HG02763 (cell line): ENCODE measurements at regions not wholly inside any gene's neighbourhood (a gene's known extent, or its start where the extent isn't known, plus 50 kb on each side); places are given as distances from the start of the nearest gene placed in this dataset.

Source experiments
- ATAC-seq: cut with Tn5 transposase; IDR thresholded peaks from one replicate; pipeline ENCODE4 v1.9.1; 2021; ENCODE audit warnings: mild to moderate bottlenecking, moderate library complexity; ENCODE audit not compliant: unreplicated experiment

DNA sequence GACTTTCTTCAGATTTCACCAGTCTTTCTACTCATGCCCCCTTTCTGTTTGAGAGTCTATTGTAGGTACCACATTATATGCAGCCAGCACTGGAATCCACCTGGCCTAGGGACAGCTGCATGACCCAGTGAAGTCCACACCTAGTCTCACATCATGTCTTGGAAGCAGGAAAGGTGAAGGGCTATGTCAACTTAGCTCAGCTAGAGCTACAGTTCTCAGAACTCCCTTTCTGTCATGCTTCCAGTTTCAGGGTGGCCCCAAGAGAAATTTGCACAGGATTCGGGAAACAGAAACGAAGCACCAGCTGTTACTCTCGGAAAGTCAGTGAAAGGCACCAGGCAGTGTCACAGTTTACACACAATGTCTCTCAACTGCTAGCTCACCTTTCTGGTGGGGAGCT is 51.6 kb upstream of the NLRP1 start:
- ATAC-seq, result no peak

DNA sequence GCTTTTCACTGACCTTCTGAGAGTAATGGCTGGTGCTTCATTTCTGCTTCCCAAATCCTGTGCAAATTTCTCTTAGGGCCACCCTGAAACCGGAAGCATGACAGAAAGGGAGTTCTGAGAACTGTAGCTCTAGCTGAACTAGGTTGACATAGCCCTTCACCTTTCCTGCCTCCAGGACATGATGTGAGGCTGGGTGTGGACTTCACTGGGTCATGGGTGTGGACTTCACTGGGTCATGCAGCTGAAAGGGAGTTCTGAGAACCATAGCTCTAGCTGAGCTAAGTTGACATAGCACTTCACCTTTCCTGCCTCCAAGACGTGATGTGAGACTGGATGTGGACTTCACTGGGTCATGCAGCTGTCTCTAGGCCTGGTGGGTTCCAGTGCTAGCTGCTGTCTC is 54.3 kb upstream of the NLRP1 start:
- ATAC-seq, result no peak

DNA sequence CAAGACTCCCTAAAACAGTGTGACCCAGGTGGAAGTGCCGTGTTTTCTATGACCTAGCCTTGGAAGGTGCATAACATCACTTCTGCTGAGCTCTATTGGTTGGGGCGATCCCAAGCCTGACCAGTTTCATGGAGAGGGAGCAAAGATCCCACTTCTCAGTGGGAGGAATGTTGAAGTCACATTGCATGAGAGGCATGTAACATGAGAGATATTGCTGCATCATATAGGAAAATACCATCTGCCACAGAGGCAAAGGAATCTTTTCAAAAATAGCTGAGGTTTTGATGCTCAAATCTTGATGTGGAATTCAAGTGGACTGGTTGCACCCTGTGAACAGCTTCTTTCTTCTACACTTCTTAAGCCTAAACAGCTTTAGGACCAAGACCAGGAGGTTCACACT is 56.4 kb upstream of the NLRP1 start:
- ATAC-seq, result no peak

DNA sequence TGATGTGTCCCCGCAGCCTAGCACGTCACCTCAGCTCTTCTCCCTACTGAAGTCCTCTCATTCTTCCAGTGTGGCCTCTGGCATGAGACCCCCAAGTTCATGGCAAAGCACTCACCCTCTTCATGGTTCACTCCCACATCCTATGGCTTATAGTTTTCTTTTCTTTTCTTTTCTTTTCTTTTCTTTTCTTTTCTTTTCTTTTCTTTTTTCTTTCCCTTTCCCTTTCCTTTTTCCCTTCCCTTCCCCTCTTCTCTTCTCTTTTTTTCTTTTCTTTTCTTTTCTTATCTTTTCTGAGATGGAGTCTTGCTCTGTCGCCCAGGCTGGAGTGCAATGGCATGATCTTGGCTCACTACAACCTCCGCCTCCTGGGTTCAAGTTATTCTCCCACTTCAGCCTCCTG is 58.4 kb upstream of the NLRP1 start:
- ATAC-seq, result no peak

DNA sequence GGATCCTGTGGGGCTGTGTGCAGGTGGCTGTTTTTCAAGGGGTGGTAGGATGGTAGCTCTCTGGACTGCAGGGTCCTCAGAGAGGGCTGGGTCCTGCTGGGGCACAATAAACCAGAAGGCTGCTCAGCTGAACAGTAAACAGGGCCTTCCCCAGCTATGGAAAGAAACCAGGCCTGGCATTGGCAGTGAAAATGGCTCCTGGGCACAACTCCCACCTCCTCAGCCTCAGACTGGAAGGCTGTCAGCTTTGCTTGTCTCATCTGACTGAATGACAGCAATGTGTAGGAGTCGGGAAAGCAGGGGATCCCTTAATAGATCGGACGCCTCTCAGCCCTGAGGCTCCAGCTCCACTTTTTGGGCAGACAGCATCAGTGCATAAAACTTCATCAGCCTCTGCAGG is 59.8 kb upstream of the NLRP1 start:
- no peak for ATAC-seq

DNA sequence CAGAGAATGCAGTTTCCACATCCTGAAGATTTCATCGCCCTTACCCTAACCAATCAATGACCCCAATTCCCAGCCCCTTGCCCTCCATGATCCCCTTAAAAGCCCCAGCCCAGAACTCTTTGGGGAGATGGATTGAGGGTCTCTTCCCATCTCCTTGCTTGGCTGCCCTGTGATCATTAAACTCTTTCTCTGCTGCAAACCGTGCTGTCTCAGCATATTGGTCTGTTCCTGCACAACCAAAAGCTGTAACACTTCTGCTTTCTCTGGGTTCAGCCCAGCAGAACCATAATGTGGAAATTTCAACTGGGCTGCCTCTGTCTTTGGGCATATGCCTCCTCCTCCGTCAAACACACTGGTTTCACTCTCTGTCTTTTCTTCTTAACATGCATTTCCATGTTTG is 67.0 kb upstream of the NLRP1 start:
- no peak for ATAC-seq

DNA sequence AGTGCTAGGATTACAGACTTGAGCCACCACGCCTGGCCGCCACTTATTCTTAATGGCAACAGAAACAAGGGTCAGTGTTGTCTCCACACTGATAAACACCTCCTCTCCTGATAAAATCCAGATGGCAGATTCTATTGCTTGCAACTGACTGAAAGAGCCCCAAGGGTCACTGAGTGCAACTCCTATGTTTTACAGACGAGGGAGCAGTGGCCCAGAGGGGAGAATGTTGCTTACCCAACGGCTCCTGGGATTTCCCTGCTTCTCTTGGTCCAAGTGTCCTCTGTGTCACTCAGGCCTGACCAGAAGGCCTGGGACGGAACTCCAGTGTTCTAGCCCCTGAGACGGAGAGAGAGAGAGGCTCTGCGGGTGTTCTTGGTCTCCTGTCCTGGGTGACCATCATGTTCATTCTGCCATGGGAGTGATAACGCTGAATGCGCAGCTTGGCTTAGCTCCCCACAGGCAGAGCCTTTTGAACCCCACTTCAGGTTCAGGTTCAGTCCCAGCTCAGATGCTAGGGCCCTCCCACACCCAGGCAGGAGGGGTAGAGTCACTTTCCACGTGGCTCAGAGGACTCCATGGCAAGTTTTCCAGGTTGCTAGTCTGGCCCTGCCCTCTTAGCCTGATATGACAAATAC is 77.3 kb upstream of the NLRP1 start:
- ATAC-seq, result no peak

DNA sequence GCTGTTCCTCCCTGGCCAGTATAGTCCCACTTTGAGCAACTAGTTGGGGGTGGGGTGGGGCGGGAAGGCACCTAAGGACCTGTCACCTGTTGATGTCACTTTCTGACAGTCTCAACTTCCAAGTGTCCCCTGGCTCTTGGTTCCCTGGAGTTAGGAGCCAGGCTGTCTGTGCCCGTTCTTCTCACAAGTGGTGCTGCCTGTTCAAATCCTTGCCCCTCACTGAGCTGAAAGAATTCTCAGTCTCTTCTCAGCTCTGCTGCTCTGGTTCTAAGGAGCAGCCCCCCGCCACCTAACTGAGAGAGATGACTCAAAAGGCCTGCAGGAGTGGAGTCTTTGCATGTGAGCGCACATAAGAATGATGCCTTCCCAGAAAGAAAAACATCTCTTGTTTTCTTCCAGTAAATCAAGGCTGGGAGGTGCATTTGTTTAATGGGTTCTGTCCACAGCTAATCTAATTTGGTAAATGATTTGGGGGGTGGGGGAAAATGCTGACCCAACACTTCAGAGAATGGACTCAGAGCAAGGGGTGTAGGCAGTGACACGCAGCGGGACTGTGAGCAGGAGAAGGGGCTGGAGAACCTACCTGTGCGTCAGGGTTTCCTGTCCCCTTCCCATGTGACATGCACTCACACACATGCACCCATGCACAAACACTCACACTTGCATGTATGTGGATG is 78.2 kb upstream of the NLRP1 start:
- no peak for ATAC-seq

DNA sequence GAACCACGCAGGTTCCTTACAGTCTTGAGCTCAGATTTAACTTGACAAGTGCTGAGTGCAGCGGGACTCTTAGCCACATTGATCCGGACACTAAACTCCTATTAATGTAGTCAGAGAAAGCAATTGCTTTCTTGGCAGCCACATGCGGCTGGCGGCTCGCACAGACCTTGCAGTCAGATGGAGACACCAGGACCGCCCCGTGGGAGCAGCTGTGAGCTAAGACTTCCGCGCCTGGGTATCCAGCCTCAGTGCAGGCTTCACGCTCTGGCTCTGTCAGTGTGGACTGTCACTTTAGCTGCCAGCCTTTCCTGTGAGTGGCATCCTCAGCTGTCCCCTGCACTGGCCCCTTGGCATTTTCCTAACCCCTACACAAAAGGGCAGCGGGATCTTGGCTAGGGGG is 80.9 kb upstream of the NLRP1 start:
- ATAC-seq, result no peak

DNA sequence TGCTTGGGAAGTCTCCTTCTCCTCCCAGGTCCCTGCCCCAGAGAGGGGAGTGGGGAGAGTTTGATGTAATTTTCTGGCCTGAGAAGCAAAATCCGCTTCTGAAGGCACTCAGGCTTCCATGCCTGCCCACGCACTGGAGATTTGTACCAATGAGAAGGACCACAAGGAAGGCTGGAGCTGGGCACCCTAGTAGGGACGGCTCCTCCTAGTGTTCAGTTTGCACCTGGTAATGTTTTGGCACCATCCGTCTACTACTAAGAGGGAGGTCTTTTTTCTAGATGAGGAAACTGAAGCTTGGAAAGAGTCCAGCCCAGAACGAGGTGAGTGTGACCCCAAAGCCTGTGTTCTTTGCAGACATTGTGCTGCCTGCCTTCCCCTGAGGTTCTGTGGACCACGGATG is 83.6 kb upstream of the NLRP1 start:
- ATAC-seq, result no peak

DNA sequence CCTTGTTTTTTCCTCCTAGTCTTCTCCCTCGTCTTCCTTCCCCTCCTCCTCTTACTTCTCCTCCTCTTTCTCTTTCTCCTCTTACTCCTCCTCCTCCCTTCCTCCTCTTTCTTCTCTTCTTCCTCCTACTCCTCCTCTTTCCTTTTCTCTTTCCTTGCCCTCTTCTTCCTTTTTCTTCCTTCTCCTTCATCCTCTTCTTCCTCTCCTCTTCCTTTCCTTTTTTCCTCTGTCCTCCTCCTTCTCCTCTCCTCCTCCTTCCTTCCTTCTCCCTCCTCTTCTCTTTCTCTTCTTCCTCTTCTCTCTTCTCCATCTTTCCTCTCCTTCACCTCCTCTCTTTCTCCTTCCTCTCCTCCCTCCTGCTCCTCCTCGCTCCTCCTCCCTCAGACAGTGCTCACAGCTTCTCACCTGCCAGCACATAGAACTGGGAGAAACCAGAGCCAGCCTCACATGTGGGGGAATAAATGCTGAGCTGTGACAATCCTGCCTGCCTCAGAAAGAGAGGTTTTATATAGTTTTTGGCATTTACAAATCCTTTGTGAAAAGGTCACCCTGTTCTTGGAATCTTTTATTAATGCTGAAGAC is 84.3 kb upstream of the NLRP1 start:
- no peak for ATAC-seq

DNA sequence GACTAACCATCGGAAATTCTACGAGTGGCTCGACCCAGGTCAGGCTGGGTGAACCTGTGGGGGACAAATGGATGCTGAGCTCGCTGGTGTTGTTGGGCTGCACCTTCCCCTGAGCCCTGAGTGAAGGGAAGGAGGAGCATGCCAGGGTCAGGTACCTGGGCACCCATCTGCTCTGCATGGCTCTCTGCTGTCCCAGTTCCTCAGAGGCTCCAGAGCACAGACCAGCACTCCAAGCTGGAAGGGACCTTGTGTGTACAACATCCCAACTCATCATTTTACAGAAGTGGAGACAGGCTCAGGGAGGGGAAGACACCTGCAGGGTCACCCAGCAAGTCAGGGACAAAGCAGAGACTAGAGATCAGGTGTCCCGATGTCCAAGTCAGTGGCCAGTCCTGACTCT is 84.9 kb upstream of the NLRP1 start:
- ATAC-seq, result no peak

DNA sequence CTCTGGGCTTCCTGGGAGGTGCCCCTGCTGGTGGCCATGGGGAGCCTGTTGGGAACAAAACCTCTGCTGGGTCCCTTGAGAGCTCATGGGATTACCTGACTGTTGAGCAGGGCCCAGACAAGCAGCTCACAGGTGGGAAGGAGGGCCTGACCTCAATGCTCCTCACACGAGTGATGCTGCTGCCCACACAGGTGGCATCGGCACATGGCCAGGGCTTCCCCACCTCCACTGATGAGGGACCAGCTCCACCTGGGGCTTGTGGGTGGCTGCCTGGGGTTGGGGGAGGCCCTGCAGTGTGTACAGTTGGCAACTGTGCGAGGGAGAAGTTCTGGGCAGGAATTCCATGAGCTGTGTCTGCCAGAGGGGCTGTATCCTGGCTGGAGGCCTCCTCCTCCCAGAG is 87.8 kb upstream of the NLRP1 start:
- no peak for ATAC-seq

DNA sequence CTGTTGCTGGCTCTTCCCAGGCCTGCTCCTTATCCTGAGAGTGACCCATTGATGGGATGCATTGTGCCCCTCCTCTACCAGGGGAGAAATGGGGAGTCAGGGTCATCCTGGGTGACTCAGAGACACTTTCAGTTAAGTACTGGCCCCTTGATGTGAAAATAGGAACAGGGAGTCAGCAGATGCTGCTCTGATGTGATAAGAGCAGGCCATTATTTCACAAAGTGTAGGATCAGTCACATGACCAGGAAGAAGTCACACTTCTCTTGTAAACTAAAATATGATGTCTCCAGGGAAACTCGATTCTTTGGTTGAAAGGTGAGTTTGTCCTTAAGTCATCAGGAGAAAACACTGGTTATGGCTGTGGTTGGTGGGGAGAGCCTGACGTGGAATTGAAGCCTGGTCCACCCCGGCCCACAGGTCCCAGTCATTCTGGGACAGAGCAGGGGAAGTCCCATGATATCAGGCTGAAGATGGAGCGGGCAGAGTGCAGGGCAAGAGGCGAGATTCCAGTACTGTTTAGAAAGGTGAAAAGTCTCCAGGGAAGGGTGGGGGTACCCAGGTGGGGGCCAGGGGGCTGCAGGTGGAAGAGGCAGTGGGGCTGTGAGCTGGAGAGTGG is 88.6 kb upstream of the NLRP1 start:
- no peak for ATAC-seq

DNA sequence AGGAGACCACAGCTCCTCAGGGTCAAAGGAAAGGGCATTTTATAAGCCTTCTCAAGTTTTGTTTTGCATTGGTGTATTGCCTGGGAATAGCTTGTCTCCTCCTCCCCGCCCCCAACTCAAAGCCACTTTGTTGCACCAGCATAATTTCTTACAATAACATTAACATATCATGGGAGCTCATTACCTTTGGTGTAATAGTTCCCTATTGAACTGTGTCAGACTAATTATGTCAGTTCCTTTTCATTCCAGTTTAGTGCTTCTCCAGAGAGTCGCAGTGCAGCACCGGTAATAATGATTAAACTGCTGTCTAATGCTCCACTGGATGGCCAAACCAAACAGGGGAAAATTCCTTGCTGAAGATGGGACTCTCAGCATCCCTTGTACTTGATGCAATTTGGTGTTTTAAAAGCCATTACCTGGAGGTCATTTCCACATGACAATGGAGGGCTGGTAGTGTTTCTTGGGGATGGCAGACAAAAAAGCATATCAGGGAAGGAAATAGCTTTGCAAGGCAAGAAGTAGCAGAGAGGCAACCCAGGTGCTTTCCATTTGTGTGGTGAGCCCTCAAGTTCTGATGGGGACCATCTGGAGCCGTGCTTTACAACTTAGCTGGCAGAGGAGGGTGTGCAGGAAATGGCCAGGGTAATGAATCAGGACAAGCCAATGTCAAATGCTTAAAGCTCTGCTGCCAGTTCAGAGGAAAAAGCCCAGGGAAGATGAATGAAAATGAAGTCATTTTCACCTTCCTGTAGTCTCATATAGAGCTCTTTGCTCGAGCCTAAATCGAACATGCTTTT is 91.5 kb upstream of the NLRP1 start:
- no peak for ATAC-seq

DNA sequence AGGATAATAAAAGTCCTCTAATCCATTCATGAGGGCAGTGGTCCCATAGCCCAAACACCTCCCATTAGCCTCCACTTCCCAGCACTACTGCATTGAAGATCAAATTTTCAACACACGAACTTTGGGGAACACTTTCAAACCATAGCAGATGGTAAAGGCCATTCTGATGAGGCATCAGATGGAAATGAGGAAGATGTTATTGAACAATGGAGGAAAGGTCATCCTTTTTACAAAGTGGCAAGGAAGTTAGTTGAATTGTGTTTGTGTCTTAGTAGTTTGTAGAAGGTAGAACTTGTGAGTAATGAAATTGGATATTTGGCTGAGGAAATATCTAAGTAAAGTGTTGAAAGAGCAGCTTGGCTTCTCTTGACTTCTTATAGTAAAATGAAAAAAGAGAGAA is 93.3 kb upstream of the NLRP1 start:
- ATAC-seq, result no peak

DNA sequence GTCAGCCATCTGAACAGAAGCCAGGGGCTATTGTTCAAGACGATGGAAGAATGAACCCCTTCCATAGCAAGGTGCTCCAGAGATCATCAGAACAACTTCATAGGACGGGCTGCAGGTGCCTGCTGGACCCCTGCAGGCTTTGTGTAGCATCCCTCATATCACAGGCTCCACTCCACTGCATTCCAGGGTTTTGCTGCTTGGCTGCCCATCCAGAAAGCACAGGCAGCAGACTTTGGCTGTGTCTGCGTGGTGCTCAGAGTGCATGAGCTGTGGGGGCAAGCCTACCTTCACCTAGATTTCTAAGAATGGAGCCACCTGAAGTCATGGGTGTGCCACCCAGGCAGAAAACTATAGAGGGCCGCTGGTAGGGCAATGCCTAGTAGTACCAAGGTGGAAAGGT is 93.9 kb upstream of the NLRP1 start:
- no peak for ATAC-seq

DNA sequence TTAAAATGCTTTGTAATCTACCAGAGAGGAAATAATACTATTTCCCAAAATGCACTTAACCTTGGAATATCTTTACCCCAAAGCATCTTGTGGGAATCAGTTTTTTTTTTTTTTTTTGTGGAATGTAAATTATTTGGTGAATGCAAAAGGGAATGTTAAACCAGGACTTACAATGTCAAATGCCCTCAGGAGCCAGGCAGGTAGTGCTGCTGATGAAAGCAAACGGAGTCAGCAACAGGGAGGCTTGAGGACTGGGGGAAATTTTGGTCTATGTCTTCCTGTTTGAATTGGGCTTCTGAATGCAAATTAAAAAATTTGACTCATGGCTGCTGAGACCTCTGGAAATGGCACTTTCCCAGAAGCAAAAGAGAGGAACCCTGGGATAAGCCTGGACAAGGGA is 96.5 kb upstream of the NLRP1 start:
- no peak for ATAC-seq

DNA sequence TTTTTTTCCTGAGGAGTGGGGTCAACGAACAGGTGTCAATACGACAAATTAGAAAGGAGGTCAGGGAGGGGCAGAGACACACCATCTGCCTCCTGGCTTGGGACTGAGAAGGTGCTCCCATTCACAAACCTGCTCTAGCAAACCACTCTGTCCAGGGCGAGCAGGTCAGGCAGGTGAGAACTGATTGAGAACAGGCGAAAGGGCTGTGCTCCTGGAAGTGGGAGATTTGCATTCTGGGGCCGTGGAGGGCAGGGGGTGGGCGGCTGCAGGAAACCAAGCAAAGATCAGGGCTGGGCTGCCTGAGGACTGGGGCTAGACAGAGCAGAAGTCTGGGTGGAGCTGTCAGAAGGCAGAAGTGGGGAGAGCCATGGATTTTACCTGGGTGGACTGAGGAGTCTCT is 98.9 kb upstream of the NLRP1 start:
- no peak for ATAC-seq

DNA sequence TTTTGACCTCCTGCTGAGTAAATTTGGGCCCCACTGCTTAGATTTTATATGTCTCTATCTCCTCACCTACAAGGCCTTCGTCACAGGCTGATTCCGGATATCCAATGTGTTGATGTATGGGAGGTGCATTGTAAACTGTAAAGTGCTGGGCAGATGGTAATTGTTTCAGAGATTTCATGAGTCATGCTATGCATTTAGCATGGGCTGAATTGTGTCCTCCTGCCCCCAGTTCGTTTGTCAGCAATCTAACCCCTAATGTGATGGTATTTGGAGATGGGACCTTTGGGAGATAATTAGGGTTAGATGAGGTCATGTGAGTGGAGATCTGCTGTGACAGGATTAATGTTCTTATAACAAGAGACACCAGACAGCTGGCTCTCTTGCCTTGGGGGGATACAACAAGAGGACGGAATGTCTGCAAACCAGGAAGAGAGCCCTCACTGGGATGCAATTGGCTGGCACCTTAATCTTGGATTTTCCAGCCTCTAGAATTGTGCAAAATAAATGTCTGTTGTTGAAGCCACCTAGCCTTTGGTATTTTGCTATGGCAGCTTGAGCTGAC is 101.8 kb upstream of the NLRP1 start:
- ATAC-seq, result no peak

DNA sequence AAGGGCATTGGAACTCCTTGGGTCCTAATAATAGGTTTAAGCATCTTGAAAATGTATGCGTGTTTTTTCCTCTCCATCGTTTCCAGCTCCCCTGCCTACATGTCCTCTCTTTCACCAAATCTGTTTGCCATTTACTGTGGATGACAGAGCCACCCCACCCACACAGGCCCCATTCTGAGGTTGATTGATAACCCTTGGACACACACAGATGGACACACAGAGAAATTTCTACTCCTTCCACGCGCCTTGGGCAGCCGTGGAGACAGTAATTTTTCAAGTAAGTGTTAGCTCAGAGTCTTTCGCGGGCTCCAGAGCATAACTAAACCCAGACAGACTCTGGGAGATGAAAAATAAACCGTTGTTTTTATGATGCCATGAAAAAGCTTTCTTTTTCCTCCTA is 103.3 kb upstream of the NLRP1 start:
- no peak for ATAC-seq
